Neural progenitor cell (in vitro differentiated cells): ENCODE measurements at regions not wholly inside any gene's neighbourhood (a gene's known extent, or its start where the extent isn't known, plus 50 kb on each side); places are given as distances from the start of the nearest gene placed in this dataset.

Source experiments
- DNase-seq: peaks from one replicate; pipeline ENCODE4 v3.0.0-alpha.2; 2016; ENCODE audit warnings: low spot score
- H2AFZ ChIP-seq: fragments of 200-600 bp; sonication (generic); replicated peaks from 2 replicates; pipeline ENCODE4 v1.6.1; 2016; ENCODE audit warnings: antibody characterized with exemption
- H3F3A ChIP-seq: fragments of 200-600 bp; sonication (generic); 2 replicates; pipeline ENCODE4 v1.6.1; 2016; ENCODE audit warnings: antibody characterized with exemption, low read depth
- H3K27ac ChIP-seq: fragments of 200-600 bp; sonication (generic); 2 replicates; pipeline ENCODE4 v1.5.1; 2016; ENCODE audit warnings: mild to moderate bottlenecking
- H3K27me3 ChIP-seq: fragments of 200-600 bp; sonication (generic); 2 replicates; pipeline ENCODE4 v1.6.1; 2016; ENCODE audit warnings: mild to moderate bottlenecking, moderate library complexity
- H3K36me3 ChIP-seq: fragments of 200-600 bp; sonication (generic); 2 replicates; pipeline ENCODE4 v1.5.1; 2016
- H3K4me1 ChIP-seq: fragments of 200-600 bp; sonication (generic); 2 replicates; pipeline ENCODE4 v1.6.1; 2016; ENCODE audit warnings: mixed run types
- H3K4me2 ChIP-seq: fragments of 200-600 bp; sonication (generic); 2 replicates; pipeline ENCODE4 v1.6.1; 2016
- H3K4me3 ChIP-seq: fragments of 200-600 bp; sonication (generic); 2 replicates; pipeline ENCODE4 v1.5.1; 2016
- H3K79me2 ChIP-seq: fragments of 200-600 bp; sonication (generic); 2 replicates; pipeline ENCODE4 v1.6.1; 2016; ENCODE audit warnings: low read depth
- H3K9ac ChIP-seq: fragments of 200-600 bp; sonication (generic); 2 replicates; pipeline ENCODE4 v1.6.1; 2016
- H3K9me3 ChIP-seq: fragments of 200-600 bp; sonication (generic); 2 replicates; pipeline ENCODE4 v1.5.1; 2016; ENCODE audit warnings: low read depth
- H4K20me1 ChIP-seq: fragments of 200-600 bp; sonication (generic); 2 replicates; pipeline ENCODE4 v1.6.1; 2016; ENCODE audit warnings: low read depth
- H3K27ac Mint-ChIP-seq: 3 replicates; pipeline ENCODE4 v1.8.0; 2021; ENCODE audit warnings: mixed read lengths
- H3K27me3 Mint-ChIP-seq: 2 replicates; pipeline ENCODE4 v1.8.0; 2022; ENCODE audit warnings: low read depth, mild to moderate bottlenecking, inconsistent platforms, moderate library complexity, mixed read lengths; ENCODE audit not compliant: insufficient read depth
- H3K36me3 Mint-ChIP-seq: 3 replicates; pipeline ENCODE4 v1.8.0; 2021; ENCODE audit warnings: mixed read lengths
- H3K4me1 Mint-ChIP-seq: 3 replicates; pipeline ENCODE4 v1.8.0; 2021; ENCODE audit warnings: mixed read lengths
- H3K4me3 Mint-ChIP-seq: 3 replicates; pipeline ENCODE4 v1.8.0; 2021; ENCODE audit warnings: mild to moderate bottlenecking, moderate library complexity, mixed read lengths
- H3K9me3 Mint-ChIP-seq: 3 replicates; pipeline ENCODE4 v1.8.0; 2020; ENCODE audit warnings: mixed read lengths
- EZH2 ChIP-seq: fragments of 200-600 bp; sonication (generic); IDR thresholded peaks from 2 replicates; pipeline ENCODE4 v1.6.1; 2017; ENCODE audit warnings: antibody characterized with exemption, mild to moderate bottlenecking, moderate library complexity
- EZH2phosphoT487 ChIP-seq: fragments of 200-600 bp; sonication (generic); IDR thresholded peaks from 2 replicates; pipeline ENCODE4 v1.6.1; 2017; ENCODE audit warnings: antibody characterized with exemption
- TF ChIP-seq, protein P1 (sequence below): fragments of 200-600 bp; sonication (generic); IDR thresholded peaks from 2 replicates; pipeline ENCODE4 v1.5.1; 2017; ENCODE audit warnings: antibody characterized with exemption, mild to moderate bottlenecking

DNA sequence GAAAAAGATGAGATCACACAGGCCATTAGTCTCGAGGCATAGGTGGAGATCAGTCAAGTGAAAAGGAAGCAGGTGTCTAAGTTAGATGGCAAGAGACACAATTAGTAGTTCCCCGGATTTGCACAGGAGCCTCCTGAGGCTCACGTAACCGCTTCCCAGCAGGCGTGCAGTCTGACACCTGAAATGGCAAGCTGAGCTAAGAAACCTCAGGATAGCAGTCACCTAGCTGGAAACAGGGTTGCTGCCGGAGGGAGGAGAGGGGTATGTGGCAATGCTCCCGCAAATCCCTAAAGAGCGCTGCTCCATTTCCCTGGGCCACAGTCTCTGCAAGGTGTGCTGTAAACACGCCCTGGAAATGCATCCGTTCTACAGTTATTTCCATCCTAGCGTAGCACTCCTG lies 1151.0 kb downstream of the DIAPH3 start:
- Mint-ChIP-seq H3K4me3 (no peak overlapping the region), H3K9me3 (no peaks in the 10 kb centered on the region), H3K27me3 (no peaks in the 10 kb centered on the region), H3K4me1 (no peaks in the 10 kb centered on the region), H3K27ac (peak overlapping the region; percentile 16), H3K36me3 (no peaks in the 10 kb centered on the region)
- H2AFZ ChIP-seq = no peak overlapping the region
- no peaks in the 10 kb centered on the region for H3K27me3 ChIP-seq
- no peaks in the 10 kb centered on the region for H3F3A ChIP-seq
- H3K4me2 ChIP-seq = no peak overlapping the region
- DNase-seq = no peak
- no peak overlapping the region for H3K27ac ChIP-seq
- no peaks in the 10 kb centered on the region for H3K79me2 ChIP-seq
- no peak overlapping the region for H3K4me3 ChIP-seq
- no peaks in the 10 kb centered on the region for H3K9me3 ChIP-seq
- H4K20me1 ChIP-seq = no peaks in the 10 kb centered on the region
- H3K36me3 ChIP-seq = no peaks in the 10 kb centered on the region
- no peaks in the 10 kb centered on the region for H3K4me1 ChIP-seq
- H3K9ac ChIP-seq = no peak overlapping the region
- no peak for TF ChIP-seq EZH2phosphoT487
- TF ChIP-seq, protein P1, sequence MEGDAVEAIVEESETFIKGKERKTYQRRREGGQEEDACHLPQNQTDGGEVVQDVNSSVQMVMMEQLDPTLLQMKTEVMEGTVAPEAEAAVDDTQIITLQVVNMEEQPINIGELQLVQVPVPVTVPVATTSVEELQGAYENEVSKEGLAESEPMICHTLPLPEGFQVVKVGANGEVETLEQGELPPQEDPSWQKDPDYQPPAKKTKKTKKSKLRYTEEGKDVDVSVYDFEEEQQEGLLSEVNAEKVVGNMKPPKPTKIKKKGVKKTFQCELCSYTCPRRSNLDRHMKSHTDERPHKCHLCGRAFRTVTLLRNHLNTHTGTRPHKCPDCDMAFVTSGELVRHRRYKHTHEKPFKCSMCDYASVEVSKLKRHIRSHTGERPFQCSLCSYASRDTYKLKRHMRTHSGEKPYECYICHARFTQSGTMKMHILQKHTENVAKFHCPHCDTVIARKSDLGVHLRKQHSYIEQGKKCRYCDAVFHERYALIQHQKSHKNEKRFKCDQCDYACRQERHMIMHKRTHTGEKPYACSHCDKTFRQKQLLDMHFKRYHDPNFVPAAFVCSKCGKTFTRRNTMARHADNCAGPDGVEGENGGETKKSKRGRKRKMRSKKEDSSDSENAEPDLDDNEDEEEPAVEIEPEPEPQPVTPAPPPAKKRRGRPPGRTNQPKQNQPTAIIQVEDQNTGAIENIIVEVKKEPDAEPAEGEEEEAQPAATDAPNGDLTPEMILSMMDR = no peak

DNA sequence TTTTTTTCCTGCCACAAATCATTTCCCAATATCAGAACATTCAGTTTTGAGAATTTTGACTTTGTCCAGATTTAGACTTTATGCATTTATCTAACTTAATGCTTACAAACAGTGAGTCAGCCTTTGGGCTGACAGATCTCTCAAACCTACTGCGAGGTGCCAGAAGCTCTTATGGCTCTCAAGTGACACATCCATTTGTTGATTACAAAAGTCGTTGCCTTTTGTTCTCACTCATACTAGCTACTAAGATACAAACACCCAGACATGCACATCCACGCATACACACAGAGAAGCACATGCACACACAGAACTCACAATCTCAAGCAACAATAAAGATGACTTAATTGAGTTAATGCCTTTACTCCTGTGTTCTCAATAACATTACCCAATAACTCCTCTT lies 1147.5 kb downstream of the DIAPH3 start:
- Histone ChIP-seq H3F3A (no peaks in the 10 kb centered on the region), H3K27me3 (no peaks in the 10 kb centered on the region), H3K79me2 (no peaks in the 10 kb centered on the region), H4K20me1 (no peaks in the 10 kb centered on the region), H3K4me3 (no peak overlapping the region), H3K27ac (no peak overlapping the region), H3K9me3 (no peaks in the 10 kb centered on the region), H2AFZ (no peak overlapping the region), H3K4me1 (no peaks in the 10 kb centered on the region), H3K9ac (no peak overlapping the region), H3K4me2 (no peak overlapping the region), H3K36me3 (no peaks in the 10 kb centered on the region)
- H3K4me3 Mint-ChIP-seq = no peak overlapping the region
- H3K27me3 Mint-ChIP-seq = peaks cover 3% of the 10 kb centered on the region
- TF ChIP-seq, protein P1 = no peak
- TF ChIP-seq EZH2phosphoT487 (no peak), EZH2 (no peak)
- H3K27ac Mint-ChIP-seq = no peak overlapping the region
- H3K4me1 Mint-ChIP-seq = peaks cover 3% of the 10 kb centered on the region
- no peaks in the 10 kb centered on the region for H3K36me3 Mint-ChIP-seq
- no peak for DNase-seq
- no peaks in the 10 kb centered on the region for H3K9me3 Mint-ChIP-seq

DNA sequence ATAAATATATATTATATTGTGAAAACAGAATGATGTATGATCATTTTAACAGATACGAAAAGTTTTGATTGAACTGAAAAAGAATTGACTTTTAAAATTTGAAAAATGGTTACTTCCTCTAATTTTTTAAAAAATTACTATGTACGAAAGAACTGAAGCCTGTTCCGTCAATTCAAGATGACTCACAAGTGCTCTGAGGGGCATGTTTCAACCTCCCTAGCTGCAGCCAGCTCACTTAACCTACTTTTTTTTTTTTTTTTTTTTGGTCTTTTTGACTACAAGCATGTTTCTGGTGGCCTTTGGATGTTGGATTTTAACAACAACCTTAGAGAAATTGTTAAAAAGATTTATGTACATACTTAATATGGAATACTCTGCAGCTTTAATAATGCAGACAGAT lies 1139.3 kb downstream of the DIAPH3 start:
- no peak overlapping the region for H3K27ac Mint-ChIP-seq
- no peaks in the 10 kb centered on the region for H3K27me3 ChIP-seq
- H3K9ac ChIP-seq = no peak overlapping the region
- DNase-seq = no peak
- no peak overlapping the region for H3K4me3 Mint-ChIP-seq
- peaks cover 4% of the 10 kb centered on the region for H3K9me3 Mint-ChIP-seq
- no peak overlapping the region for H3K27ac ChIP-seq
- H3K9me3 ChIP-seq = no peaks in the 10 kb centered on the region
- no peaks in the 10 kb centered on the region for H3K36me3 ChIP-seq
- no peaks in the 10 kb centered on the region for H3K4me1 Mint-ChIP-seq
- no peaks in the 10 kb centered on the region for H3F3A ChIP-seq
- H3K4me3 ChIP-seq = no peak overlapping the region
- no peaks in the 10 kb centered on the region for H3K79me2 ChIP-seq
- H3K4me2 ChIP-seq = no peak overlapping the region
- no peaks in the 10 kb centered on the region for H3K4me1 ChIP-seq
- no peaks in the 10 kb centered on the region for H4K20me1 ChIP-seq
- TF ChIP-seq, protein P1 = no peak
- TF ChIP-seq EZH2 = no peak
- no peak for TF ChIP-seq EZH2phosphoT487
- H3K36me3 Mint-ChIP-seq = no peaks in the 10 kb centered on the region
- no peaks in the 10 kb centered on the region for H3K27me3 Mint-ChIP-seq
- H2AFZ ChIP-seq = no peak overlapping the region

DNA sequence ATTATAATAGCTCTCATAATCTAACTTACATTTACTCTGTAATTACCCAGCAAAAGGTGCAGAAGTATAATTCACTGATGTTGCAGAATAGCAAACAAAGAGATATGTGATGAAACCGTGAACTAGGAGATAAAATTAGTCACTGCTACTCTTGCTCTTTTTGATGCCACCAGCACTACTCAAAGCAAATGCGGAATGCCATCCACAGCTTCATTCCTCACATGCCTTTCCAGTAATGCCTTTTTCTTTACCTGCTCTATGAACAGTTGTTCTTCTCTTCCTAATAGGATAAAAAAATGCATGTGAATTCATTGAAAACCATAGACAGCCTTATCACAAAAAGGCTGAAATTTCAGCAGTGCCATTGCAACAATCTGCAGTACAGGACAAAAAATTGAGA lies 1129.5 kb downstream of the DIAPH3 start:
- no peaks in the 10 kb centered on the region for H3F3A ChIP-seq
- no peak overlapping the region for H3K4me3 ChIP-seq
- H3K4me1 Mint-ChIP-seq = no peaks in the 10 kb centered on the region
- H3K9ac ChIP-seq = no peak overlapping the region
- no peak overlapping the region for H3K27ac Mint-ChIP-seq
- peaks cover 5% of the 10 kb centered on the region for H3K4me1 ChIP-seq
- H3K79me2 ChIP-seq = no peaks in the 10 kb centered on the region
- TF ChIP-seq EZH2 = no peak
- no peak for TF ChIP-seq EZH2phosphoT487
- TF ChIP-seq, protein P1 = no peak
- H3K27me3 ChIP-seq = no peaks in the 10 kb centered on the region
- DNase-seq = peak; percentile 24
- no peak overlapping the region for H3K4me2 ChIP-seq
- no peaks in the 10 kb centered on the region for H3K27me3 Mint-ChIP-seq
- H3K4me3 Mint-ChIP-seq = no peak overlapping the region
- H3K9me3 Mint-ChIP-seq = peaks cover 2% of the 10 kb centered on the region
- no peaks in the 10 kb centered on the region for H3K36me3 Mint-ChIP-seq
- H3K27ac ChIP-seq = no peak overlapping the region
- H4K20me1 ChIP-seq = no peaks in the 10 kb centered on the region
- H3K9me3 ChIP-seq = no peaks in the 10 kb centered on the region
- no peaks in the 10 kb centered on the region for H3K36me3 ChIP-seq
- no peak overlapping the region for H2AFZ ChIP-seq
